Activated CD4-positive, CD25-positive, alpha-beta regulatory T cell treated with anti-CD3 and anti-CD28 coated beads, Interleukin-2, amount 50 U/mL, for 72 hours (primary cell): ENCODE measurements at regions not wholly inside any gene's neighbourhood (a gene's known extent, or its start where the extent isn't known, plus 50 kb on each side); places are given as distances from the start of the nearest gene placed in this dataset.

Experiments used
- DNase-seq: peaks from one replicate; pipeline ENCODE4 v3.0.0; 2021

DNA sequence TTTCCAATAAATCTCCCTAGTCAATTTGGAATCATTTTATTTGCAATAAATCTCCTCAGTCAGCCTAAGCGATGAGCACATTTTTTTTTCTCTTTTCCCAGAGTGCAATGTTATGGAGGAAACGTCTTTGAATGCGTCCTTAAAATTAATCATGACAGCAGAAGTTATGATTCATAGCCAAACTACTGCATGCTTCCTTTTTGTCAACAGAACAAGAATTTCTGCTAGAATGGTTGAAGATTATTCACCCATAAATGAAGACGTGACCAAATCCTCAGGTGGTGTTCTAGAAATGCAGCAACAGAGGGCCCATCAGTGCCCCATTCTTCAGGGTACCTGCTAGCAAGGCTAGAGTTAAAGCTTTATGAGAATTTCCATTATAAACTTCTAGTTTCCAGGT, 407.9 kb upstream of the PKN2 start:
- DNase-seq = no peak

DNA sequence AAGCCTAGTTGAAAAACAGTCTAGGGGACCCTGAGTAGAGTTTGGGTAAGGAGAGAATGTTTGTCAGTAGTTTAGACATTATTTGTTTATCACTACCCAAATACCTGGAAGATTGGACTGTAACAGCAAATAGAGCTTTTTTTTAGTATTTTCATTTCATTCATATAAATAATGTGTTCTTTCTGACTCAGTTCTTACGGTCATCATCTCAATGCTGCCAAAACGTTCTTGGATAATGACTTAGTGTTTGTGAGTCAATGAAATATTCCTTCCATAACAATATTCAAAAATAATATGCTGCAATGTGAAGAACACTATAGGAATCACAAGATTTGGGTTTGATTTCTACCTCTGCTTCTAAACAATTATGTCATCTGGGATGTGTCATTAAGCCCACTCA, 400.0 kb upstream of the PKN2 start:
- no peak for DNase-seq

- no peak for DNase-seq
These were observed 399.3 kb upstream of the PKN2 start for GRCh38 chr1:88284666-88285366.

GRCh38 chr1:88286716-88287115, 397.4 kb upstream of the PKN2 start:
- no peak for DNase-seq

DNA sequence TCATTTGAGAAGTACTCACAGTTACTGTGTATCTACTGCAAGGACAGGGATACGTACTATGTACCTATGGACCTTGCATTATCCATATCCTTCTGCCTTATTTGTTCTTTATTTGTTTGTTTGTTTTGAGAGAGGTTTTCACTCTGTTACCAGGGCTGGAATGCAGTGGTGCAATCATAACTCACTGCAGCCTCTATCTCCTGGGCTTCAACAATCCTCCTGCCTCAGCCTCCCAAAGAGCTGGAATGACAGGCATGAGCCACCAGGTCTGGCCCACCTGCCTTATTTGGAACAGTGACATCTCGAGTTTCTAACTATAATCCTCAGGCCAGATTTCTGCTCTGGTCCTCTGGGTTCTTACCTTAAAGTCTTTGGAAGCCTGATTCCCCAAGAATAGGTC, 395.5 kb upstream of the PKN2 start:
- DNase-seq = no peak

GRCh38 chr1:88289401-88290102, 394.5 kb upstream of the PKN2 start:
- DNase-seq = no peak

GRCh38 chr1:88291611-88292354, 392.3 kb upstream of the PKN2 start:
- no peak for DNase-seq

DNA sequence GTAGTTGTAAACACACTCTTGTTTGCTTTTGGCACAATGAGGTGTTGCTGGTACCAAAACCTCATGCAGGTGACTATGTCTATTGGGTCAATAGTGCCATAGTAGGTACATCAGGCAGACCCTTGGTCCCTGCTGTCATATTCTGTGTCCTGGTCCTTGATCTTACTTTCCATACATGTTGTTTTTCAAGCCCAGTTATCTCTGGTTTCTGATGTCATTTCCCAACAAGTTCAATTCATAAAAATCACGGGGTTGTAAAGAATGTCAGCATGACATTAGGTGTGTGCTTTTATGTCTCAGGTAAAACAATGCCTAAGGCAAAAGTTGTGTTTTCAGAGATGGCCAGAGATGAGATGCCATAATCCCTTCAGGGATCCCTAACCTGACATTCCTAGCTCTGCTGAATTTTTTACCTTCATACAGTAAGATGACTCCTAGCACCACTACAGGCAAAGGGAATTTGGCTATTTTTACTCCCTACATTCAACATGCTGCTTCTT, 390.3 kb upstream of the PKN2 start:
- DNase-seq = no peak

DNA sequence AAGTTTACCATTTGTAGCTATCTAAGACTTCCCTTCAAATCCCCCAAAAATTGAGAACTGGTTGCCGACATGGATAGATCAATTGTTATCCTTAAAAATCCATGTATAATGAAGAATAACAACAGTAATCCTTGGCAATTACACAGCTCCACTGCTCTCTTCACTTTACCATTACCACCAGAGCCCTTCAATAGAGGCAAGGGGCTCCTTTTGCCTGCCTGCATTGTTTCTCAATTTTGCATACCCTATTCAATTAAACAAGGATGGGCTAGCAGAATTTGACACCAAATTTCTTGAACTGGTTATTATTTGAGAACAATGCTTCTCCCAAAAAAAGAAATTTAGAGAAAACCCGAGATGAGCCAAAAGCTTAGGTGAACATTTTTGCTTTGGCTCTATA, 387.8 kb upstream of the PKN2 start:
- no peak for DNase-seq

GRCh38 chr1:88296642-88297041, 387.4 kb upstream of the PKN2 start:
- DNase-seq = no peak

DNA sequence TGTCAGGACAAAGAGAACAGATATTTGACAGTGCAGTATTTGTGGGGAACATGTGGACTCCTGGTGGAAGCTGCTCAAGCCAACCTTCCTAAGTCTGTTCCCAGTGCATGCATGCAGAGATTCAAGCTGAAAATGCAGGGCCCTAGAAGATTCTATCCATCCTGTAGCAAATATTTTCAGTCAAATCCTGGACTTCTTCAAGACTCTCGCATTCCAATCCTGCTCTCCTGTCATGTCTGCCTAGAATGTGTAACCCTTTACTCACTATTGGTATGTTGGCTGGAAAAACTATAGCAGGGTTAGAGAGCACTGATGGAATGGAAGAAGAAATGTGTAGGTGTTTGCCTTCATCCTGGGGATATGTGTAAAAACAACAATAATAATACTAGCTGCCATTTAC, 385.6 kb upstream of the PKN2 start:
- DNase-seq = no peak

- DNase-seq = no peak
These were observed 383.3 kb upstream of the PKN2 start for GRCh38 chr1:88300752-88301263.

- DNase-seq = no peak
These were observed 381.1 kb upstream of the PKN2 start for GRCh38 chr1:88302843-88303486.

GRCh38 chr1:88311265-88311664, 372.8 kb upstream of the PKN2 start:
- DNase-seq = no peak

DNA sequence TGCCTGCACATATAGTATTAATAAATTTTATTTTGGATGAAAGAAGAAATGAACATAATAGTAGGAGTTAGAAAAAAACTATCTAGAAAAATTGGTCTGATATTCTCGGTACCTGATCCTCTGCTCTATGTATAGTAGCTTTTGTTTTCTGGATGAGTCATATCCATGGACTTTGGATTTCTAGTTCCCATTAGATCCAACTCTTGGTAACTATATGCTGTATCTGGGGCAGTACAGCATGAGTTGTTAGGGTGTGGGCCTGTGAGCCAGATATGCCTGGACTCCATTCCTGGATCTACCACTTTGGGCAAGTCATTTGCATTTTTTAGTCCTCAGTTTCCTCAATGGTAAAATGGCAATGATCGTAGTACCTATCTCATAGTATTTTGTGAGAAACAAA, 372.2 kb upstream of the PKN2 start:
- no peak for DNase-seq

DNA sequence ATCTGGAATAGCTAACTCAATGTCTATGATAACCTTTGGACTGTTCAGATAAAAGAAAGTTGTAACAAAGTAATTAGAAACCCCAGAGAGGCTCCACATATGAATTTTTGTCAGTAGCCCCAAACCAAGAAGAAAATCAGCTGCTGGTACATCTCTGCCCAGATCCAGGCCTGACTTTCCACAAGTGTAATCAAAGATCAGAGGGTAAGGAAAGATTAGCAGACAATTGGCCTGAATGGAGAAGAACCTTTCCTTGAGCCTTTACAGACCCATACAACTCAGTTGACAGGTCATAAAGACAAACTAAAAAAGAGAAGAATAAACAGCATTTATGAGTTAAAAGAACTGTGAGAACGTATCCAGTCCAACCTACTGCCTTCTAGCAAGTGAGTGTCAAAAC, 366.7 kb upstream of the PKN2 start:
- DNase-seq = no peak

DNA sequence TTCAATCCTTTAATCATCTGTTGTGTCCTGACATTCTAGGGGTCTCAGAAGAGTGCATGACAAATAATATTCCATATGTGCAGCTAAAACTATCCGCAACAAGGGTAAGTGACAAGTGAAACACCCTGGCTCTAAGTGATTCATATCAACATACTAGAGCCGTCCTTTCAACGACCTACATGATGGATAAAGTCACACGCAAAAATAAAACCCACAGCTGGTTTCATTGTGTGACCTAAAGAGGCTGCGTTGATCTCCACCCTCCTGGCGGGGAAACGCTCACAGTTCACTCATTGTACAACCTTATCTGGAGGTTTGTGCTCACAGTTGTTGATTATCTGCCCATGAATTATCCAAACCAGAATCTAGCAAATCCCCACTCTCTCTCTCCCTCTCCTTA, 365.3 kb upstream of the PKN2 start:
- no peak for DNase-seq

GRCh38 chr1:88320291-88320690, 363.8 kb upstream of the PKN2 start:
- no peak for DNase-seq

DNA sequence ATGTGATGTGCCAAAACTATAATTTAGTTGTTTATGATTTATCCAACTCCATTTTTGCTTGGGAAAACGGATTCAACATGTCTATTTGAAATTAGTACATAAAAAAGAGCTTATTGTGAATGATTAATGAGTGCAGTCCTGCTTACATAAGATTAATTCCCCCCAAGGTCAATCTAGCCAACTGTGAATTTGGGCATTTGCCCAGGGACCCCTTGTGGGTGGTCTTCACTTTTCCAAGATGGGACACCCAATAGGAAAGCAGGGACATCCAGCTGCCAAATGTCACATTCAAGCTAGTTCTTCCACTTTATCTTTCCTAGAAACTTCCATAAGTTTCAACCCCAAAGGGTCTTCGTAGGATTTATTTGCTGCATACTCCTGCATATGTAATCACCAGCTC, 362.4 kb upstream of the PKN2 start:
- no peak for DNase-seq

DNA sequence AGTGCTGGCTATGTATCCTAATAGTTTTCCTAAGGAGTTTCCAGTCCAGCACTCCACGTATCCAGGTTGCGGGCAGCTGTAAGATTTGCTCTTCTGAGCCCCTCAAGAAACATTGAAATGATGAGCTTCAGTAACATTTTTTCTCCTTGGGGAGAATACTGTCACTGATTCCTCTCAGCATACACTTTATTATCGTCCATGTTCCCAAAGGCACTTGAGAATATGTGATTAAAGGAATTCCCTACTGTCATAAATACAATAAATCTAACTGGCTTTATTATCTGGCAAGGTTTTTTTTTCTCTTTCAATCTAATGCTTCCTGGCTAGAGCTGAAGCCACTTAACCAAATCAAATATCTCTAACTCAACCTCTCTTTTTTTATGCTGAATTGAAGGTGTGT, 359.2 kb upstream of the PKN2 start:
- DNase-seq = no peak

DNA sequence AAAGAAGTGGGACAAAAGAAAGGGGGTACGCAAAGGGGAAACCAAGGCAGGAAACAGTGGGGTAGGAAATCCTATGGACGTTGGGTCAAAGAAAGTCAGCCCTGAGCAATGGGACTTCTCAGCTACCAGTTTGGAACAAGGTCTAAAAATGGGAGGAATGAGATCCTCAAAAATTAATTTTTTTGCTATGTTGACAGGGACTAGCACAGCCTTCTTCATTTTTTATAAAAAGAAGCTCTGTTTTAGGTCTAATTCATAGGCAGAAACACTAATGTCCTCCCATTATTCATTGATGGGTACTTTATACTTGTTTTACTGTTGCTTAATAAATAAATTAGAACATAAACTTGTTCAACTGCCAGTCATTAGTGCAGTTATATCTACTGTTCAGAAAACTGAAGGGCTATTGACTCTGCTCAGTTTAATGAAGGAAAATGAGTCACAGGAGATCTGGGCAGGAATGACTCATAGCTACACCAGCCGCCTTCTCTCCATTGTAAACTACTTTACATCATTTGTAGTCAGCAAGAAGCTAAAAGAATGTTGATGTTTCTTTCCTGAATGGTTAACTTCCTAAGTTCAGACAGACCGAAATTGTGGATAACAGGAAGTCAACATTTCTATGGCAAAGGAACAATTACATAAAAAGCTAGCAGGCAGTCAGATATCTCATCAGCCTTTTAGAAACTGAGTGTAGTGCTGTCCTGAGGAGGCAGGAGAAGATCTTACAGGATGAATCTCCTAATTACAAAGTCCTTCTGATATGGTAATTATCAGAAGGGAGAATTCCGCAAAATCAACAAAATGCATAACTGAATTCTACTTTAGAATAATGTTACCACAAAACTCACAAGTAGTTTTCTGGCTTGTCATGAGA, 356.4 kb upstream of the PKN2 start:
- DNase-seq = no peak

DNA sequence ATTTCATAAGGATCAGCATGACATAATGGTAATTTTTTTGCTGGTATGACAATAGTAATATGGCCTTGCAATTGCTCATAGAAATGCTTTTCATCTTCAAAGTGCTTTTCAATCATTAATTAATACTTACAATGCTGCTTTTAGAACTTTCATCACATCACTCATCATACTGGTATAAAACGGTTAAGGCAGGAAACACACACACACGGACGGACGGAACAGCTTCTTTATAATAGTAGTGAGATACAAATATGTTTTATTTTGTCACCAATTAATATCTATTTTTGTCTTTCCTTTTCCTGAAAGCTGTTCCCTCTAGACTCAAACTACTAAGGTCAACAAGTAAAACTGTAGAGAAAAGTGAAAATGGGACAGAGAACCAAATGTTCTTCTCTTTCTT, 353.9 kb upstream of the PKN2 start:
- no peak for DNase-seq
